Esophagus muscularis mucosa (tissue), 4 donors: ENCODE measurements at regions not wholly inside any gene's neighbourhood (a gene's known extent, or its start where the extent isn't known, plus 50 kb on each side); places are given as distances from the start of the nearest gene placed in this dataset.
A peak's percentile ranks its signal among the peaks of the same experiment; 100 is the strongest.

Experiments
- DNase-seq: peaks from one replicate; pipeline ENCODE4 v3.0.0-alpha.2; 2017; ENCODE audit errors: extremely low spot score
- H3K27ac ChIP-seq, 4 donors: fragments of 200-600 bp; sonication (generic); replicated peaks in 1 of 4; 1 replicate in 3 of 4; 2 replicates in 1 of 4; pipeline ENCODE4 v1.5.1; 2016 to 2019; ENCODE audit warnings: mild to moderate bottlenecking in 1 of 4
- H3K27me3 ChIP-seq, 4 donors: fragments of 200-600 bp; sonication (generic); one replicate each; pipeline versions ENCODE4 v1.5.1 to v1.6.0; 2016 to 2019
- H3K36me3 ChIP-seq, 4 donors: fragments of 200-600 bp; sonication (generic); one replicate each; pipeline ENCODE4 v1.5.1; 2016 to 2019
- H3K4me1 ChIP-seq, 4 donors: fragments of 200-600 bp; sonication (generic); one replicate each; pipeline ENCODE4 v1.5.1; 2016 to 2019
- H3K4me3 ChIP-seq, 4 donors: fragments of 200-600 bp; sonication (generic); 1 replicate in 2 of 4; 2 replicates in 2 of 4; pipeline ENCODE4 v1.5.1; 2016 to 2019; ENCODE audit warnings: mild to moderate bottlenecking in 4 of 4, moderate library complexity in 1 of 4
- H3K9me3 ChIP-seq, 4 donors: fragments of 200-600 bp; sonication (generic); 1 replicate in 3 of 4; 2 replicates in 1 of 4; pipeline ENCODE4 v1.5.1; 2016 to 2019
- CTCF ChIP-seq, 3 experiments: fragments of 200-600 bp in 2 of 3; fragments of 450-650 bp in 1 of 3; sonication (generic) in 2 of 3; IDR thresholded peaks; one replicate each; pipeline ENCODE4 v1.5.1; 2017 to 2019; ENCODE audit warnings: antibody characterized with exemption in 3 of 3, mild to moderate bottlenecking in 2 of 3, moderate library complexity in 1 of 3
- EP300 ChIP-seq: sonication (generic); formaldehyde crosslinking; IDR thresholded peaks from one replicate; pipeline ENCODE4 v1.6.1; 2017; ENCODE audit warnings: antibody characterized with exemption
- POLR2A ChIP-seq: fragments of 450-650 bp; IDR thresholded peaks from one replicate; pipeline ENCODE4 v1.6.1; 2017; ENCODE audit warnings: antibody characterized with exemption, moderate library complexity, mild to moderate bottlenecking, low read depth
- POLR2AphosphoS5 ChIP-seq, 2 donors: sonication (generic); formaldehyde crosslinking; IDR thresholded peaks; one replicate each; pipeline ENCODE4 v1.6.1; 2017; ENCODE audit warnings: antibody characterized with exemption in 2 of 2
- WGBS: methylation state at CpG from one replicate; pipeline ENCODE4 v1.1.5; 2018; 5-methylcytosine and 5-hydroxymethylcytosine counted together
- intact Hi-C: fragments of 100-400 bp; cut with DNase I; formaldehyde crosslinking; loops from one replicate; pipeline ENCODE4 v1.15.1; 2023

- no peaks in the 10 kb centered on the region for H3K27me3 ChIP-seq
- no peak for TF ChIP-seq POLR2A
- no peak for TF ChIP-seq CTCF (IDR thresholded peaks at IDR 0.05)
- no peak for TF ChIP-seq EP300
- TF ChIP-seq POLR2AphosphoS5 (IDR thresholded peaks at IDR 0.05), result no peak
- DNase-seq, result no peak
- 61% methylated on average over 14 of the region's 14 CpGs for WGBS
- H3K27ac ChIP-seq, result peak overlapping the region; percentile 67 to 78 (median 68)
- H3K9me3 ChIP-seq, result peaks cover 0 to 16% (median 0%) of the 10 kb centered on the region in 4 donors
- intact Hi-C loops, result no loop called here
- peaks cover 7 to 24% (median 16%) of the 10 kb centered on the region in 4 donors for H3K4me1 ChIP-seq
- H3K36me3 ChIP-seq, result no peaks in the 10 kb centered on the region
- peak overlapping the region in 2 of 4 donors; percentile 25 to 32 for H3K4me3 ChIP-seq
These were observed 578.0 kb downstream of the BCOR start for GRCh38 chrX:39519566-39520301.

GRCh38 chrX:39525758-39526157 is 572.0 kb downstream of the BCOR start:
- no peak for DNase-seq
- no peak overlapping the region for H3K4me3 ChIP-seq
- 64% methylated on average over 3 of the region's 3 CpGs for WGBS
- H3K27me3 ChIP-seq, result no peaks in the 10 kb centered on the region
- no peak for TF ChIP-seq POLR2AphosphoS5 (IDR thresholded peaks at IDR 0.05)
- no peak for TF ChIP-seq POLR2A
- TF ChIP-seq EP300, result no peak
- no peak for TF ChIP-seq CTCF (IDR thresholded peaks at IDR 0.05)
- H3K4me1 ChIP-seq, result no peaks in the 10 kb centered on the region
- no peaks in the 10 kb centered on the region for H3K36me3 ChIP-seq
- H3K27ac ChIP-seq, result no peak overlapping the region
- intact Hi-C loops, result no loop called here
- peaks cover 0 to 27% (median 0%) of the 10 kb centered on the region in 4 donors for H3K9me3 ChIP-seq

GRCh38 chrX:39527025-39527424 is 570.7 kb downstream of the BCOR start:
- no peak for DNase-seq
- H3K4me1 ChIP-seq, result no peaks in the 10 kb centered on the region
- no peaks in the 10 kb centered on the region for H3K27me3 ChIP-seq
- WGBS, result 67% methylated on average over 3 of the region's 3 CpGs
- no peak for TF ChIP-seq POLR2A
- no peak for TF ChIP-seq CTCF (IDR thresholded peaks at IDR 0.05)
- TF ChIP-seq EP300, result no peak
- TF ChIP-seq POLR2AphosphoS5 (IDR thresholded peaks at IDR 0.05), result no peak
- H3K27ac ChIP-seq, result no peak overlapping the region
- no peak overlapping the region for H3K4me3 ChIP-seq
- H3K36me3 ChIP-seq, result no peaks in the 10 kb centered on the region
- peaks cover 0 to 31% (median 0%) of the 10 kb centered on the region in 4 donors for H3K9me3 ChIP-seq
- intact Hi-C loops, result no loop called here

- TF ChIP-seq POLR2A, result no peak
- TF ChIP-seq EP300, result no peak
- no peak for TF ChIP-seq CTCF (IDR thresholded peaks at IDR 0.05)
- no peak for TF ChIP-seq POLR2AphosphoS5 (IDR thresholded peaks at IDR 0.05)
- WGBS, result 77% methylated on average over 9 of the region's 9 CpGs
- DNase-seq, result no peak
- intact Hi-C loops, result no loop called here
- no peaks in the 10 kb centered on the region for H3K27me3 ChIP-seq
- H3K9me3 ChIP-seq, result peaks cover 0 to 29% (median 0%) of the 10 kb centered on the region in 4 donors
- H3K4me1 ChIP-seq, result no peaks in the 10 kb centered on the region
- no peak overlapping the region for H3K4me3 ChIP-seq
- H3K36me3 ChIP-seq, result no peaks in the 10 kb centered on the region
- H3K27ac ChIP-seq, result no peak overlapping the region
These were observed 569.4 kb downstream of the BCOR start for GRCh38 chrX:39528161-39528916.
